OCI-LY3 (cell line): ENCODE measurements at regions not wholly inside any gene's neighbourhood (a gene's known extent, or its start where the extent isn't known, plus 50 kb on each side); places are given as distances from the start of the nearest gene placed in this dataset.
"Not testable (repeated sequence)": the region's sequence is repeated elsewhere in the genome, so short reads cannot be mapped to it uniquely, and the experiment has no call there.

Experiments
- H2AFZ ChIP-seq: fragments of 200-600, 300-600 bp; shearing (Covaris generic); 2 replicates; pipeline ENCODE4 v1.6.0; 2014; ENCODE audit warnings: antibody characterized with exemption, low read depth, low read length
- H3K27ac ChIP-seq: fragments of 200-600, 300-600 bp; sonication (generic); 2 replicates; pipeline ENCODE4 v1.5.1; 2014; ENCODE audit warnings: mild to moderate bottlenecking, low read length, moderate library complexity, mixed read lengths
- H3K27me3 ChIP-seq: fragments of 200-600, 300-600 bp; sonication (generic); 2 replicates; pipeline ENCODE4 v1.6.1; 2014; ENCODE audit warnings: low read depth, low read length, mixed read lengths
- H3K36me3 ChIP-seq: fragments of 200-600, 300-600 bp; sonication (generic); replicated peaks from 2 replicates; pipeline ENCODE3; 2014; ENCODE audit warnings: low read depth, low read length, mixed read lengths
- H3K4me1 ChIP-seq: fragments of 300-600, 200-600 bp; sonication (generic); 2 replicates; pipeline ENCODE4 v1.6.1; 2014; ENCODE audit warnings: low read length, mixed read lengths
- H3K4me2 ChIP-seq: fragments of 200-600, 300-600 bp; sonication (generic); 2 replicates; pipeline ENCODE4 v1.6.1; 2014; ENCODE audit warnings: low read length, mixed read lengths
- H3K4me3 ChIP-seq: fragments of 300-600, 200-600 bp; sonication (generic); 2 replicates; pipeline ENCODE4 v1.5.1; 2014; ENCODE audit warnings: antibody characterized with exemption, mild to moderate bottlenecking, low read length, moderate library complexity
- H3K79me2 ChIP-seq: fragments of 300-600, 200-600 bp; shearing (Covaris generic); 2 replicates; pipeline ENCODE4 v1.6.1; 2014; ENCODE audit warnings: mild to moderate bottlenecking, low read length, mixed read lengths
- H3K9ac ChIP-seq: fragments of 300-600, 200-600 bp; shearing (Covaris generic); 2 replicates; pipeline ENCODE4 v1.6.0; 2014; ENCODE audit warnings: mild to moderate bottlenecking, low read length, moderate library complexity
- H3K9me3 ChIP-seq: fragments of 200-600, 300-600 bp; shearing (Covaris generic); 2 replicates; pipeline ENCODE4 v1.6.1; 2014; ENCODE audit warnings: low read length, mixed read lengths; ENCODE audit not compliant: insufficient read depth
- H4K20me1 ChIP-seq: fragments of 200-600, 300-600 bp; sonication (generic); 2 replicates; pipeline ENCODE4 v1.6.1; 2016; ENCODE audit warnings: low read length, mixed read lengths; ENCODE audit not compliant: insufficient read depth
- EZH2phosphoT487 ChIP-seq: fragments of 200-600 bp; shearing (Covaris generic); IDR thresholded peaks from 2 replicates; pipeline ENCODE4 v1.6.1; 2018; ENCODE audit warnings: antibody characterized with exemption, mixed run types, low read depth
- TF ChIP-seq, protein P1 (sequence below): fragments of 200-600, 300-600 bp; sonication (generic); IDR thresholded peaks from 2 replicates; pipeline ENCODE4 v1.5.1; 2014; ENCODE audit warnings: antibody characterized with exemption, low read length, low read depth

GRCh38 chr10:125593644-125594043 is 89.3 kb downstream of the TEX36 start:
- no peaks in the 10 kb centered on the region for H3K27me3 ChIP-seq
- H2AFZ ChIP-seq, result no peak overlapping the region
- H3K79me2 ChIP-seq, result no peaks in the 10 kb centered on the region
- H3K9ac ChIP-seq, result no peak overlapping the region
- no peak overlapping the region for H3K4me2 ChIP-seq
- no peak overlapping the region for H3K27ac ChIP-seq
- no peak for TF ChIP-seq EZH2phosphoT487
- TF ChIP-seq, protein P1, sequence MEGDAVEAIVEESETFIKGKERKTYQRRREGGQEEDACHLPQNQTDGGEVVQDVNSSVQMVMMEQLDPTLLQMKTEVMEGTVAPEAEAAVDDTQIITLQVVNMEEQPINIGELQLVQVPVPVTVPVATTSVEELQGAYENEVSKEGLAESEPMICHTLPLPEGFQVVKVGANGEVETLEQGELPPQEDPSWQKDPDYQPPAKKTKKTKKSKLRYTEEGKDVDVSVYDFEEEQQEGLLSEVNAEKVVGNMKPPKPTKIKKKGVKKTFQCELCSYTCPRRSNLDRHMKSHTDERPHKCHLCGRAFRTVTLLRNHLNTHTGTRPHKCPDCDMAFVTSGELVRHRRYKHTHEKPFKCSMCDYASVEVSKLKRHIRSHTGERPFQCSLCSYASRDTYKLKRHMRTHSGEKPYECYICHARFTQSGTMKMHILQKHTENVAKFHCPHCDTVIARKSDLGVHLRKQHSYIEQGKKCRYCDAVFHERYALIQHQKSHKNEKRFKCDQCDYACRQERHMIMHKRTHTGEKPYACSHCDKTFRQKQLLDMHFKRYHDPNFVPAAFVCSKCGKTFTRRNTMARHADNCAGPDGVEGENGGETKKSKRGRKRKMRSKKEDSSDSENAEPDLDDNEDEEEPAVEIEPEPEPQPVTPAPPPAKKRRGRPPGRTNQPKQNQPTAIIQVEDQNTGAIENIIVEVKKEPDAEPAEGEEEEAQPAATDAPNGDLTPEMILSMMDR, result no peak
- H3K4me3 ChIP-seq, result no peak overlapping the region
- H3K9me3 ChIP-seq, result no peaks in the 10 kb centered on the region
- H3K4me1 ChIP-seq, result no peaks in the 10 kb centered on the region
- no peaks in the 10 kb centered on the region for H4K20me1 ChIP-seq
- no peaks in the 10 kb centered on the region for H3K36me3 ChIP-seq

DNA sequence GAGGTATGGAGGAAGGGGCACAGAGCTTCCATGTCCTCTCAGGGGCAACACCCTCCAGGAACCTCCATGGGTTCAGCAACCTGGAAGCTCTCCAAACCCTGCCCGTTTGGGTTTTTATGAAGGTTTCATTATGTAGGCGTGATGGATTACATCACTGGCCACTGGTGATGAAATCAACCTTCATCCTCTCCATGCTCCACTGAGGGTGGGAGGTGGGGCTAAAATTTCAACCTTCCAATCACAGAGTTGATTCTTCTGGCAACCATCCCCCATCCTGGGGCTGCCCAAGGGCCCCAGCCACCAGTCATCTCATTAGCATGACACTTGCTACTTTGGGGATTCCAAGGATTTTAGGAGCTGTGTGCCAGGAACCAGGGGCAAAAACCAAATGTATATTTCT is 90.1 kb downstream of the TEX36 start:
- Histone ChIP-seq H3K79me2 (no peaks in the 10 kb centered on the region), H4K20me1 (no peaks in the 10 kb centered on the region), H3K27me3 (no peaks in the 10 kb centered on the region), H3K9me3 (no peaks in the 10 kb centered on the region), H3K27ac (no peak overlapping the region), H3K4me2 (no peak overlapping the region), H3K36me3 (no peaks in the 10 kb centered on the region), H2AFZ (no peak overlapping the region), H3K4me1 (no peaks in the 10 kb centered on the region), H3K9ac (no peak overlapping the region), H3K4me3 (no peak overlapping the region)
- TF ChIP-seq, protein P1, result no peak
- TF ChIP-seq EZH2phosphoT487, result no peak

GRCh38 chr10:125591886-125592285 is 91.1 kb downstream of the TEX36 start:
- TF ChIP-seq EZH2phosphoT487, result no peak
- TF ChIP-seq, protein P1, result no peak
- H2AFZ ChIP-seq, result no peak overlapping the region

GRCh38 chr10:125588738-125589137 is 94.2 kb downstream of the TEX36 start:
- H3K36me3 ChIP-seq, result not testable (repeated sequence)

More at GRCh38 chr10:125591886-125592285, 91.1 kb downstream of the TEX36 start:
- Histone ChIP-seq H3K79me2 (no peaks in the 10 kb centered on the region), H3K36me3 (no peaks in the 10 kb centered on the region), H3K4me3 (no peak overlapping the region), H3K27me3 (no peaks in the 10 kb centered on the region), H3K27ac (no peak overlapping the region), H3K9me3 (no peaks in the 10 kb centered on the region), H3K4me2 (no peak overlapping the region), H4K20me1 (no peaks in the 10 kb centered on the region), H3K4me1 (no peaks in the 10 kb centered on the region), H3K9ac (no peak overlapping the region)

DNA sequence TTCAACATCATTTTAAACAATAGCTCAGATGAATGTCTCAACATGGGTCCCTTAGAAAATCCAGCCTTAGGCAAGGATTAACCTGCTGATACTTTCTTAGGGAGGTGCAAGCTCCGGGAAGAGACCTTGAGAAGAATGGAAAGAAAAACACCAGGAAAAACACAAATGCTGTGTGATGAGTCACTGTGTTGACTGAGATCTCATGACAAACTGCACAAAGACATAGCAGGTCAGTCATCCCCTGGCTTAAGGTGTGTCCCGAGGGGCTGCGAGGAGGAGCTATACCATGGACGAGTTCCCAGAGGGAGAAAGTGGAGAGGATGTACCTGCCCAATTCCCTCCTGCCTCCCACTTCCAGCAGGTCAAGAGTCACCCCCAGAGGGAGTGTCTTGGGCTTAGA is 98.0 kb downstream of the TEX36 start:
- Histone ChIP-seq H3K36me3 (no peaks in the 10 kb centered on the region), H3K27ac (no peak overlapping the region), H2AFZ (no peak overlapping the region), H3K4me3 (no peak overlapping the region), H3K4me2 (no peak overlapping the region), H4K20me1 (no peaks in the 10 kb centered on the region), H3K9me3 (no peaks in the 10 kb centered on the region), H3K27me3 (0 out of 2 replicates have a peak, but pooled peaks cover 2% of the 10 kb centered on the region), H3K4me1 (no peaks in the 10 kb centered on the region), H3K79me2 (no peaks in the 10 kb centered on the region), H3K9ac (no peak overlapping the region)
- TF ChIP-seq, protein P1, result no peak
- no peak for TF ChIP-seq EZH2phosphoT487

More at GRCh38 chr10:125588738-125589137, 94.2 kb downstream of the TEX36 start:
- H3K9ac ChIP-seq, H3K4me3 ChIP-seq, H3K27ac ChIP-seq, H3K27me3 ChIP-seq, H3K9me3 ChIP-seq, H3K79me2 ChIP-seq, H2AFZ ChIP-seq, H3K4me2 ChIP-seq, H3K4me1 ChIP-seq, H4K20me1 ChIP-seq: not testable (repeated sequence)
